Sigmoid colon (tissue), 4 donors: ENCODE measurements at regions not wholly inside any gene's neighbourhood (a gene's known extent, or its start where the extent isn't known, plus 50 kb on each side); places are given as distances from the start of the nearest gene placed in this dataset.

Experiments
- EP300 ChIP-seq, 4 donors: sonication (generic); formaldehyde crosslinking; IDR thresholded peaks; one replicate each; pipeline ENCODE4 v1.6.1; 2017; ENCODE audit warnings: antibody characterized with exemption in 4 of 4
- POLR2A ChIP-seq, 2 donors: fragments of 450-650 bp; IDR thresholded peaks; one replicate each; pipeline ENCODE4 v1.6.1; 2016; ENCODE audit warnings: antibody characterized with exemption in 2 of 2, mild to moderate bottlenecking in 2 of 2, moderate library complexity in 2 of 2
- POLR2AphosphoS5 ChIP-seq, 4 donors: sonication (generic); formaldehyde crosslinking; IDR thresholded peaks; one replicate each; pipeline ENCODE4 v1.6.1; 2017; ENCODE audit warnings: antibody characterized with exemption in 4 of 4
- TF ChIP-seq, protein P1 (sequence below), 4 experiments: fragments of 450-650 bp in 3 of 4; fragments of 200-600 bp in 1 of 4; IDR thresholded peaks; one replicate each; pipeline ENCODE4 v1.5.1; 2016 to 2019; ENCODE audit warnings: antibody characterized with exemption in 4 of 4, mild to moderate bottlenecking in 3 of 4, moderate library complexity in 2 of 4

- TF ChIP-seq POLR2AphosphoS5 (IDR thresholded peaks at IDR 0.05) (peak; percentile 50 to 70 (median 64)), POLR2A (IDR thresholded peaks at IDR 0.05) (no peak), EP300 (IDR thresholded peaks at IDR 0.05) (peak in 2 of 4 donors; percentile 31 to 38)
- TF ChIP-seq, protein P1, sequence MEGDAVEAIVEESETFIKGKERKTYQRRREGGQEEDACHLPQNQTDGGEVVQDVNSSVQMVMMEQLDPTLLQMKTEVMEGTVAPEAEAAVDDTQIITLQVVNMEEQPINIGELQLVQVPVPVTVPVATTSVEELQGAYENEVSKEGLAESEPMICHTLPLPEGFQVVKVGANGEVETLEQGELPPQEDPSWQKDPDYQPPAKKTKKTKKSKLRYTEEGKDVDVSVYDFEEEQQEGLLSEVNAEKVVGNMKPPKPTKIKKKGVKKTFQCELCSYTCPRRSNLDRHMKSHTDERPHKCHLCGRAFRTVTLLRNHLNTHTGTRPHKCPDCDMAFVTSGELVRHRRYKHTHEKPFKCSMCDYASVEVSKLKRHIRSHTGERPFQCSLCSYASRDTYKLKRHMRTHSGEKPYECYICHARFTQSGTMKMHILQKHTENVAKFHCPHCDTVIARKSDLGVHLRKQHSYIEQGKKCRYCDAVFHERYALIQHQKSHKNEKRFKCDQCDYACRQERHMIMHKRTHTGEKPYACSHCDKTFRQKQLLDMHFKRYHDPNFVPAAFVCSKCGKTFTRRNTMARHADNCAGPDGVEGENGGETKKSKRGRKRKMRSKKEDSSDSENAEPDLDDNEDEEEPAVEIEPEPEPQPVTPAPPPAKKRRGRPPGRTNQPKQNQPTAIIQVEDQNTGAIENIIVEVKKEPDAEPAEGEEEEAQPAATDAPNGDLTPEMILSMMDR (IDR thresholded peaks at IDR 0.05) = peak; percentile 46 to 81 (median 74)
Observed at GRCh38 chr2:43105586-43106558, 120.5 kb downstream of the ZFP36L2 start.
